H1 (cell line): ENCODE measurements at regions not wholly inside any gene's neighbourhood (a gene's known extent, or its start where the extent isn't known, plus 50 kb on each side); places are given as distances from the start of the nearest gene placed in this dataset.

Experiments used
- CBX8 ChIP-seq: fragments of 300-800, 300-1000 bp; sonication (generic); IDR thresholded peaks from 2 replicates; pipeline ENCODE4 v1.7.1; 2016; ENCODE audit warnings: low read depth, low read length, borderline replicate concordance
- EP300 ChIP-seq, 2 experiments: IDR thresholded peaks; 1 replicate in 1 of 2; 2 replicates in 1 of 2; pipeline ENCODE4 v1.6.1; 2011 to 2012; ENCODE audit warnings: low read depth in 2 of 2, low read length in 2 of 2, mild to moderate bottlenecking in 2 of 2, borderline replicate concordance in 1 of 2, inconsistent platforms in 1 of 2, moderate library complexity in 1 of 2
- TF ChIP-seq, protein P1 (sequence below): IDR thresholded peaks from 2 replicates; pipeline ENCODE4 v1.6.1; 2012; ENCODE audit warnings: inconsistent platforms
- TF ChIP-seq, protein P2 (sequence below): fragments of 300-600 bp; sonication (generic); IDR thresholded peaks from 2 replicates; pipeline ENCODE4 v1.7.1; 2012; ENCODE audit warnings: low read length, moderate library complexity, mild to moderate bottlenecking, inconsistent platforms; ENCODE audit not compliant: insufficient replicate concordance

- no peak for TF ChIP-seq CBX8
- TF ChIP-seq, protein P1, sequence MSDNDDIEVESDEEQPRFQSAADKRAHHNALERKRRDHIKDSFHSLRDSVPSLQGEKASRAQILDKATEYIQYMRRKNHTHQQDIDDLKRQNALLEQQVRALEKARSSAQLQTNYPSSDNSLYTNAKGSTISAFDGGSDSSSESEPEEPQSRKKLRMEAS: no peak
- TF ChIP-seq, protein P2, sequence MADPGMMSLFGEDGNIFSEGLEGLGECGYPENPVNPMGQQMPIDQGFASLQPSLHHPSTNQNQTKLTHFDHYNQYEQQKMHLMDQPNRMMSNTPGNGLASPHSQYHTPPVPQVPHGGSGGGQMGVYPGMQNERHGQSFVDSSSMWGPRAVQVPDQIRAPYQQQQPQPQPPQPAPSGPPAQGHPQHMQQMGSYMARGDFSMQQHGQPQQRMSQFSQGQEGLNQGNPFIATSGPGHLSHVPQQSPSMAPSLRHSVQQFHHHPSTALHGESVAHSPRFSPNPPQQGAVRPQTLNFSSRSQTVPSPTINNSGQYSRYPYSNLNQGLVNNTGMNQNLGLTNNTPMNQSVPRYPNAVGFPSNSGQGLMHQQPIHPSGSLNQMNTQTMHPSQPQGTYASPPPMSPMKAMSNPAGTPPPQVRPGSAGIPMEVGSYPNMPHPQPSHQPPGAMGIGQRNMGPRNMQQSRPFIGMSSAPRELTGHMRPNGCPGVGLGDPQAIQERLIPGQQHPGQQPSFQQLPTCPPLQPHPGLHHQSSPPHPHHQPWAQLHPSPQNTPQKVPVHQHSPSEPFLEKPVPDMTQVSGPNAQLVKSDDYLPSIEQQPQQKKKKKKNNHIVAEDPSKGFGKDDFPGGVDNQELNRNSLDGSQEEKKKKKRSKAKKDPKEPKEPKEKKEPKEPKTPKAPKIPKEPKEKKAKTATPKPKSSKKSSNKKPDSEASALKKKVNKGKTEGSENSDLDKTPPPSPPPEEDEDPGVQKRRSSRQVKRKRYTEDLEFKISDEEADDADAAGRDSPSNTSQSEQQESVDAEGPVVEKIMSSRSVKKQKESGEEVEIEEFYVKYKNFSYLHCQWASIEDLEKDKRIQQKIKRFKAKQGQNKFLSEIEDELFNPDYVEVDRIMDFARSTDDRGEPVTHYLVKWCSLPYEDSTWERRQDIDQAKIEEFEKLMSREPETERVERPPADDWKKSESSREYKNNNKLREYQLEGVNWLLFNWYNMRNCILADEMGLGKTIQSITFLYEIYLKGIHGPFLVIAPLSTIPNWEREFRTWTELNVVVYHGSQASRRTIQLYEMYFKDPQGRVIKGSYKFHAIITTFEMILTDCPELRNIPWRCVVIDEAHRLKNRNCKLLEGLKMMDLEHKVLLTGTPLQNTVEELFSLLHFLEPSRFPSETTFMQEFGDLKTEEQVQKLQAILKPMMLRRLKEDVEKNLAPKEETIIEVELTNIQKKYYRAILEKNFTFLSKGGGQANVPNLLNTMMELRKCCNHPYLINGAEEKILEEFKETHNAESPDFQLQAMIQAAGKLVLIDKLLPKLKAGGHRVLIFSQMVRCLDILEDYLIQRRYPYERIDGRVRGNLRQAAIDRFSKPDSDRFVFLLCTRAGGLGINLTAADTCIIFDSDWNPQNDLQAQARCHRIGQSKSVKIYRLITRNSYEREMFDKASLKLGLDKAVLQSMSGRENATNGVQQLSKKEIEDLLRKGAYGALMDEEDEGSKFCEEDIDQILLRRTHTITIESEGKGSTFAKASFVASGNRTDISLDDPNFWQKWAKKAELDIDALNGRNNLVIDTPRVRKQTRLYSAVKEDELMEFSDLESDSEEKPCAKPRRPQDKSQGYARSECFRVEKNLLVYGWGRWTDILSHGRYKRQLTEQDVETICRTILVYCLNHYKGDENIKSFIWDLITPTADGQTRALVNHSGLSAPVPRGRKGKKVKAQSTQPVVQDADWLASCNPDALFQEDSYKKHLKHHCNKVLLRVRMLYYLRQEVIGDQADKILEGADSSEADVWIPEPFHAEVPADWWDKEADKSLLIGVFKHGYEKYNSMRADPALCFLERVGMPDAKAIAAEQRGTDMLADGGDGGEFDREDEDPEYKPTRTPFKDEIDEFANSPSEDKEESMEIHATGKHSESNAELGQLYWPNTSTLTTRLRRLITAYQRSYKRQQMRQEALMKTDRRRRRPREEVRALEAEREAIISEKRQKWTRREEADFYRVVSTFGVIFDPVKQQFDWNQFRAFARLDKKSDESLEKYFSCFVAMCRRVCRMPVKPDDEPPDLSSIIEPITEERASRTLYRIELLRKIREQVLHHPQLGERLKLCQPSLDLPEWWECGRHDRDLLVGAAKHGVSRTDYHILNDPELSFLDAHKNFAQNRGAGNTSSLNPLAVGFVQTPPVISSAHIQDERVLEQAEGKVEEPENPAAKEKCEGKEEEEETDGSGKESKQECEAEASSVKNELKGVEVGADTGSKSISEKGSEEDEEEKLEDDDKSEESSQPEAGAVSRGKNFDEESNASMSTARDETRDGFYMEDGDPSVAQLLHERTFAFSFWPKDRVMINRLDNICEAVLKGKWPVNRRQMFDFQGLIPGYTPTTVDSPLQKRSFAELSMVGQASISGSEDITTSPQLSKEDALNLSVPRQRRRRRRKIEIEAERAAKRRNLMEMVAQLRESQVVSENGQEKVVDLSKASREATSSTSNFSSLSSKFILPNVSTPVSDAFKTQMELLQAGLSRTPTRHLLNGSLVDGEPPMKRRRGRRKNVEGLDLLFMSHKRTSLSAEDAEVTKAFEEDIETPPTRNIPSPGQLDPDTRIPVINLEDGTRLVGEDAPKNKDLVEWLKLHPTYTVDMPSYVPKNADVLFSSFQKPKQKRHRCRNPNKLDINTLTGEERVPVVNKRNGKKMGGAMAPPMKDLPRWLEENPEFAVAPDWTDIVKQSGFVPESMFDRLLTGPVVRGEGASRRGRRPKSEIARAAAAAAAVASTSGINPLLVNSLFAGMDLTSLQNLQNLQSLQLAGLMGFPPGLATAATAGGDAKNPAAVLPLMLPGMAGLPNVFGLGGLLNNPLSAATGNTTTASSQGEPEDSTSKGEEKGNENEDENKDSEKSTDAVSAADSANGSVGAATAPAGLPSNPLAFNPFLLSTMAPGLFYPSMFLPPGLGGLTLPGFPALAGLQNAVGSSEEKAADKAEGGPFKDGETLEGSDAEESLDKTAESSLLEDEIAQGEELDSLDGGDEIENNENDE: no peak
- no peak for TF ChIP-seq EP300 (IDR thresholded peaks at IDR 0.05; ENCODE audit: borderline replicate concordance in 1 of 2, low read depth in 2 of 2, low read length in 2 of 2)
- TF ChIP-seq, all 59 proteins: peak for 0
Measured at GRCh38 chr14:85960756-85961155, 430.8 kb downstream of the FLRT2 start (continued).
